CD4-positive, alpha-beta T cell treated with Interleukin-2 at 100 ng/mL for 4 hours (primary cell): ENCODE measurements at regions not wholly inside any gene's neighbourhood (a gene's known extent, or its start where the extent isn't known, plus 50 kb on each side); places are given as distances from the start of the nearest gene placed in this dataset.
"Not testable (repeated sequence)": the region's sequence is repeated elsewhere in the genome, so short reads cannot be mapped to it uniquely, and the experiment has no call there.

Experiments
- DNase-seq: peaks from one replicate; pipeline ENCODE4 v3.0.0-alpha.2; 2020; ENCODE audit warnings: low spot score

DNA sequence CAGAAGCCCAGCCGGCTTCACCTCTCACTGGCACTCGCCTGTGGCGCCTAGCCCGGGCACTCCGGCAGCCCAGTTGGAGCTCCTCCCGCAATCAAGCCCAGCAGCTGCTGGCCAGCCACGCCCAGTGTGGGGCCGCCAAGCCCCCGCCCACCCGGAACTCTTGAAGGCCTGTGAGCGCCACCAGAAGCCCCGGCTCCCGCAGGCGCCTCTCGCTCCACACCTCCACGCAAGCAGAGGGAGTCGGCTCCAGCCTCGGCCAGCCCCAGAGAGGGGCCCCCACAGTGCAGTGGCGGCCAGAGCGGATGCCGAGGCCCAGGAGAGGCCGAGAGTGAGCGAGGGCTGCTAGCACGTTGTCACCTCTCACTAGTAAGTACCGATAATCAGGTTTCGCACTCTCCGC lies 240.7 kb downstream of the TFEC start:
- DNase-seq = no peak

DNA sequence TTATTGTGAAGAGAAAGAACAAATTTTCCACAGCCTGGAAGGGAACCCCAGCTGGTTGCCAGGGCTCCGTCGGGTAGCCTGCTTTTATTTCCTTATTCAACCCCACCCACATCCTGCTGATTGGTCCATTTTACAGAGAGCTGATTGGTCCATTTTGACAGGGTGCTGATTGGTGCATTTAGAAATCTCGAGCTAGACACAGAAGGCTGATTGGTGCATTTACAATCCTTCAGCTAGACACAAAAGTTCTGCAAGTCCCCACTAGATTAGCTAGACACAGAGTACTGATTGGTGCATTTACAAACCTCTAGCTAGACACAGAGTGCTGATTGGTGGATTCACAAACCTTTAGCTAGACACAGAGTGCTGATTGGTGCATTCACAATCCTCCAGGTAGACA lies 241.1 kb downstream of the TFEC start:
- not testable (repeated sequence) for DNase-seq

DNA sequence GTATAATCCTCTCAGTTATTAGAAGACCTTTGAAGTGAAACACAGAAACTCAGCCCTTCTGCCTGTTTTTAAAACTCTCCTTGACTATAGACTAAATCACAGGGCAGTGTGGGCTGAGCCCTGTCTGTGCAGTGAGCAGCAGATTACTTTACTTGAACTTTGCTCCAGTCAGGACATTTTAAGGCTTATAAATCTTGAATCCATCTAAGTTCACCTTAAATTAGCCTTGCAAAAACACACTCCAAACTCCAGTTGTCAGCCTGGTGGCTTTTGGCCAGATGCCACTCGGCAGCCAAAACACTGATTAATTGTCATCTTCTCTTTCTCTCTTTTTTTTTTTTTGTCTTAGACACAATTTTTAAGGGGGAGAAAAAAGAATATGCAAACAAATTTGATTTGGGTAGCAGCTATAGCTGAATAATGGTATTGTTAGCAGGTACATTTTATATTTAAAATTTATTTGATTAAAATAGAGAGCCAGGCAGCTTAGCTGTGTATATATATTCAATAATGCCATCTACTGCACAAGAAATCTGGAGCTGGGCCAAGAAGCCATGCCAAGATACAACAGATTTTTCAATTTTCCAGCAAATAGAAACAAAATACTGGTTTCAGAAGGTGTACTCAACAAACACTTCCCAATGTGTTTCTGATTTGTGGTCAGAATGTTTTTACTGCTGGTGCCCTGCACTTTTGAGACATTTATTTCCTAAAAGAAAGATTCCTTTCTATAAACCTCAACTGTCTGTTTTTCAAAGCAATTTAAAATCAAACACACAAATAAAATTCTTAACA lies 247.7 kb downstream of the TFEC start:
- DNase-seq = no peak

DNA sequence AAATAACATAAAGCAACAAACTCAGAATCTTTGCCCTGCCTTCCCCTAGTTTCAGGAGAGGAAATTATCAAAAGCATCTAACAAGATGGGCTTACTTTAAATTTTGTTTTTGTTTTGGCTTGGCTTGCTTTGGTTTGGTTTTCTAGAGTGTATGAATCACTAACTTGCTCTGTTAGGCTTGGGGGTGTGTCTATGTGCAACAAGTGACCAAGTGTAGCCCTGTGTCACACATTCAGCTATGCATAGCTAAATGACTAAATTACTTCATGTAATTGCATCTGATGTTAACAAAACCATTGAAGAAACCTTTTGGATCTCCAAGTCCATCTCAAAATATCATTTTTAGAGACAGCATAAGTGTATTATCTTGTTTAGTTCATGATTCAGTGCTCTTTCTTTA lies 251.0 kb downstream of the TFEC start:
- no peak for DNase-seq

DNA sequence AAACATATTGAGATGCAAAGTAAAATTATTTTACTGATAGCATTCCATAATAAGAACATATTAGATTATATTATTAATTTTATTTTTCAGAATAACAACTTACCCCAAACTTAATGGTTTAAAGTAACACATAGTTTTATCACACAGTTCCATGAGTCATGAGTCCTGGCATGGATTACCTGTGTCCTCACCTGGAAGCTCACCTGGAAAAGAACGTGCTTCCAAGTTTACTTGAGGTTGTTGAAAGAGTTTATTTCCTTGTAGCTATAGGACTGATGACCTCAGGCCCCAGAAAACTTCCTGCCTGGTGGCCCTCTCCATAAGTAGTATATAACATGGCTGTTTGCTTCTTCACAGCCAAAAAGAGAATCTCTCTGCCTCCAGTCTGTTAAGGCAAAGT lies 254.6 kb downstream of the TFEC start:
- DNase-seq = no peak

DNA sequence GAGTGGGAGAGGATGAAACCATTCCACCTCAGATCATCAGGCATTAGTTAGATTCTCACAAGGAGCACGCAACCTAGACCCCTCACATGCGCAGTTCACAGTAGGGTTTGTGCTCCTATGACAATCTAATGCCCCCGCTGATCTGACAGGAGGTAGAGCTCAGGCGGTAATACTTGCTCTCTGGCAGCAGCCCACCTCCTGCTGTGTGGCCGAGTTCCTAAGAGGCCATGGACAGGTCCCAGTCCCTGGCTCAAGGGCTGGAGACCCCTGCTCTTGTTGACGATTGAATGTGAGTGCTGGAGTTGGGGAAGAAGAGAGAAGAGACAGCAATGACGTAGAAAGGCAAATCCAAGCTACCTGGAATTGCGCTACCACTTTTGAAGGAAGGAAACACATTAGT lies 267.2 kb downstream of the TFEC start:
- DNase-seq = no peak

DNA sequence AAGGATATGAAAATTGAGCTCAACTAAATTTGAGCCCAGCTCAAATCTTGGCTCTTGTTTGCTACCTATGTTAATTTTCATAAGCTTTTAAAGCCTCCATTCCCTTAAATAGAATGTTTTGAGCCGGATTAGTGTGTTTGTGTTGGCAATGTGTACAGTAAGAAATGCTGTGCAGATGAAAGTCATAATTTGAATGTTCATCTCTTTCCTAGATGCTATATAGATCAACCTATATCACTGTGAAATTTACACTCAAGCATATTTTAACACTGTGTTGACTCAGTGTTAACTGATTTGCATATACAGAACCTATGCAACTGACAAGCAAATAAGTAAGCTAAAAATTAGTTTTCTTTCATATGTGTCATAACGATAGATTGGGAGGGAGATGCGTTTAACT lies 272.5 kb downstream of the TFEC start:
- no peak for DNase-seq

DNA sequence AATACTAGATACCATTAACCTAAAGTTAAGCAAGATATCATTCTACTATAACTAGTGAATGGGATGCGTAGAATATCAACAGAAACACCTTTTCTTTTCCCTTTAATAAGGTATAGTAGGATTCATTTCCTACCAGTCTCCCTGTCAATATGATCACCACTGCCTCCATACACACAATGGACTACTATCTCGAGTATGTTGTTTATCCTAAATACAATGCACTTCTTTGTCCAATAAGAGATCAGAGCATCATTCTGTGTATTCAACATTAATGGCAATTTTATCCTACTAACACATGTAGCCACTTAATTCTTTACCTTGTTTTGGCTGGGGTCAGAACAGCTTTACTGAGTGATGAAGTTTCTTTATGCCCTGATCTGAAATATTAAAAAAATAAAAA lies 276.3 kb downstream of the TFEC start:
- DNase-seq = no peak

DNA sequence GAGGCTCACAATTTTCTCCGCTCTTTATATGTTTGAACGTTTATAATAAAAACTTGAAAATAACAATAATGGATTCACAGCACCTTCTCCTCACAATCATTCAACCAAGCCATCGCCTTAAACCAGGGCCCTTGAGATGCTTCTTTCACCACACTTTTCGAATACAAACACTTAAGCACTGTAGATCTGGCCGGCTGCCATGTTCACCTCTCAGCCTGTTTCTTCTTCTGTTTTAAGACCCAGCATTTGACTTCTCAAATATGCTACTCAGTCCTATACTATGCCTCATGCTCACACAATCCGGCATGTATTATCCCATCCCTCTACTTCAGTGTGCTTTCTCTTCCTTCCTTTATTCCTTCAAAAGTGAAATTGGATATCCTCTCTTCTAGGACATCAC lies 280.6 kb downstream of the TFEC start:
- DNase-seq = no peak

DNA sequence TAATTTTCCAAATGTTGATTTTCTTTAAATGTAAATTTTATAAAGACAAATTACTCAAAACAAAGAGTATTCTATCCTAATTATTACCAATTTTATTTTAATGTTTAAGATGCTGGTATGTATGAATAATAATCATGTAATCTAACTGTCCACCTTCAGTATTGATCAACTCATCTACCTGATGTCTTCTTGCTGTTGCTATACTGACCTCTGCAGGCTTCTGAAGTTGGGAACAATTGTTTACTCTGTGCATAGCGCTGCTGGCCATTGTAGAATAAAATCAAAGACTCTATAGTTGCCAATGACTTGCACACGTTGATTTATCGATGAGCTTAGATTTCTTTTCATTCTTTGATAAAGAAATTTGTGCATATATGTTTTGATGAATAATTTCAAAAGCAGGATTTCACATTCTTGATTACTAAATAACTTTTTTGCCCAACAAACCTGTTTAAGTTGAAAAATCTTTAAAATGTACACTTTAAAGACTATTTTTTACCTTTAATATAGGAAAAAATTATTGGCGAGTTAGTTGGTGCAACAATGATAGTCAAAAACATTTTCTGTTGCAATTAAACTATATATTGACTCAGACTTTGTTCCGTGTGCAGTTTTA lies 282.3 kb downstream of the TFEC start:
- peak; percentile 16 for DNase-seq

DNA sequence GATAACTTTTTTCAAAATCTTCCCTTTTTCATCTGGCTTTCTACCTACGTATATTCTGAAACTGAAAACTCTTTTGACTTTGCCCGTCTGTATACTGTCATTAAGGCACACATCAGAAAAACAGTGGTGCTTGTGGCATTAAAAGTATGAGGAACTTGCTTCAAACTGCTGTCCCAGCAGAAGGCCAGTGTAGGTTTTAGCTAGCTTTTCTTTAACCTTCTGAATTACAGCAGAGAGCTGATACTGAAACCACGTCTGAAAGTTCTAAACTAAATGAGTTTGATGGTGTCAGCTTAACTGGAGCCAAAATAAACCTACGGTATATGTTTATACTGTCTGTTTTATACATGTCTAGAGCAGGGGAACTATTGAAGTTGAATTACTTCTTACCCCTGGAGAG lies 283.4 kb downstream of the TFEC start:
- no peak for DNase-seq

DNA sequence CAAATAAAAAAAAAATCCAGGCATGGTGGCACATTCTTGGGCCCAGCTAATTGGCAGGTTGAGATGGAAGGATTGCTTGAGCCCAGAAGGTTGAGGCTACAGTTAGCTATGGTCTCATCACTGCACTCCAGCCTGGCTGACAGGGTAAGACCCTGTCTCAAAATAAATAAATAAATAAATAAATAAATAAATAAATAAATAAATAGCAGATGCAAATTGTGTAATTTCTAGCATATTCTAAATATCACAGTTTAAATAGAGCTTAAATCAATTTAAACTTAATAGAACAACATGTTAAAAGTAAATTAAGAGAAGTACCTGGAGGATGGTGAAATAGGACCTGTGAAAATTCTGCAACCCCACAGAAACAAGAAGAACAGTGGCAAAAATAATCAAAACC lies 290.5 kb downstream of the TFEC start:
- DNase-seq = no peak

DNA sequence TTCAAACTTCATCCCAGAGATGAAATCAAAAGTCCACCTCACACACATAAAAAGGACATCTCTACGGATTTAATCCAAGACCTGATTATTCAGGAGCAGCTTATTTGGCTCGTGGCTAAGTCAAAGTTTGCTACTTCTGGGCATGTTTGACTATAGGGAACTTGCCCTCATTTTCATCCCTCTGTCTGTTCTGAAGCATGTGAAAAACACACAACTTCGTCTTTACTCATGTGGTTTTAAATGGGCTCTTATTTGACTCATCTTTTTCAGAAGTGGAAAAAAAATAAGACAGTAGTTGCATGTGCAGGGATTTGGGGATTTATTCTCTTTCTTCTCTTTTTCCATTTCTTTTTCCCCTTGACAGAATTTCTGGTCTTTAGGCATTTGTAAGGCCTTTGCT lies 295.9 kb downstream of the TFEC start:
- no peak for DNase-seq

DNA sequence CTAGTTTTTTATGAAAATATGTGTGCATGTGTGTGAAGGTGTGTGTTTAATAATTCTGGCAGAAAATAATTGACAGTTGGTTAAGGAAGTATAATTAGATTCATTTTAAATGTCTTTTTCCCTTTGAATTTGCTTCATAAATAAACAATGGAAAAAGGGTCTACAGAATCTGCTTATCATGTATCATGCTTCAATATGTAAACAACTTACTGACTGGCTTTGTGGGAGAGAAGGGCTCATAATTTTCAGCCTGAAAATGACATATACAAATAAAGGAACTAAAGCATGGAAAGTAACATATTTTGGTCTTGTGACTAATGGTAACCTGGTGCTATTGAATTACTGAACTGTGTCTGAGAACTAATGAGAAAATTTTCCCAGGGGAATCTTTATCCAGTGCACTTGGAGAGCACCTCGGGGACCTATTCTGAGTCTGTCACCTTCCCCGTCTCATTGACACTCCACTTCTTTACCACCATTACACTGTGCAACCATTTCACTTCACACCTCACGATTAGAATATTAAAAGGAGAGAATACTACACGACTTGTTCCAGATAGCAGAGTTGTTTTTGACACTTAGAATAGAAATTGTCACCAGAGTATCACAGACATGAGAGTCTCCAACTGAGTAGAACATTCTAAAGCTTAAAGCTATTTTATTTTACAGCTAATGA lies 298.6 kb downstream of the TFEC start:
- DNase-seq = no peak

DNA sequence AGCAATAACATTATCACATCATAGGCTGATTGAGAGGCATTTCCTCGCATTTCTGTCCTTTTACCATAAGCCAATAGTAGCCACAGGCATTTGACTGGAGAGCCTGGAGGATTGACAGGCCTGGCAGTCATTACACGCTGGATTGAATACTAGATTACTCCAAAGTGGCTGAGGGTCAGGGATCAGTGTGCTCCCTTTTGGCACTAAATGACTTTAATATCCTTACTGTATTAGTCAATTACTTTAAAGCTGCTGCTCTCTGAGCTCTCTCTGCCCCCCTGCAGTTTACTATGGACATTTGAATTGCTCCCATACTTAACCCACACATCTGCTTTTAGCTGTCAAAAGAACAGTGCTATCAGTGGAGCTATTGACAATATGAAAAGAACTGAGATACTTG lies 302.0 kb downstream of the TFEC start:
- DNase-seq = no peak

DNA sequence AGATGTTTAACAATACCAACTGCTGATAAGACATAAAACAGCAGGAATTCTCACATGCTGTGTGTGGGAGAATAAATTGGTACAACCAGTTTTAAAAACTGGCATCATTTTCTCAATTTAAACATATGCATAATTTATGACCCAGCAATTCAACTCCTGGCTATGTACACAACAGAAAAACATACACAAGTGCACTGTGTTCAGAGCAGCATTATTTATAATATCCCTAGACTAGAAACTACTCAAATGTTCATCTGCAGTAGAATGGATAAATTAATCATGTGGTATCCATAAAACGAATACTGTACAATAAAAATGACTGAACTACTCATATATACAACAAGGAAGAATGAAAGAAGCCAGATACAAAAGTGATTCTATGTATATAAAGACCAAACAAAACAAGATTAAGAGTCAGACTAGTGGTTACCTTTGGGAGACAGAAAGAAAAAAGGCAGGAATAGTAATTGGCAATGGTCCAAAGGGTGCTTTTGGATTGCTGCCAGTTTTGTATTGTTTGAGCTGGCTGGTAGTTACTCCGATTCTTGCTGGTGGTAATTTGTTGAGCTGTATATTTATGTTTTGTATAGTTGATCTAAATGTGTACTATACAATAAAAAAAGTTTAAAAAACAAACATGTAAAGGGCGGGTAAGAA lies 306.0 kb downstream of the TFEC start:
- no peak for DNase-seq

DNA sequence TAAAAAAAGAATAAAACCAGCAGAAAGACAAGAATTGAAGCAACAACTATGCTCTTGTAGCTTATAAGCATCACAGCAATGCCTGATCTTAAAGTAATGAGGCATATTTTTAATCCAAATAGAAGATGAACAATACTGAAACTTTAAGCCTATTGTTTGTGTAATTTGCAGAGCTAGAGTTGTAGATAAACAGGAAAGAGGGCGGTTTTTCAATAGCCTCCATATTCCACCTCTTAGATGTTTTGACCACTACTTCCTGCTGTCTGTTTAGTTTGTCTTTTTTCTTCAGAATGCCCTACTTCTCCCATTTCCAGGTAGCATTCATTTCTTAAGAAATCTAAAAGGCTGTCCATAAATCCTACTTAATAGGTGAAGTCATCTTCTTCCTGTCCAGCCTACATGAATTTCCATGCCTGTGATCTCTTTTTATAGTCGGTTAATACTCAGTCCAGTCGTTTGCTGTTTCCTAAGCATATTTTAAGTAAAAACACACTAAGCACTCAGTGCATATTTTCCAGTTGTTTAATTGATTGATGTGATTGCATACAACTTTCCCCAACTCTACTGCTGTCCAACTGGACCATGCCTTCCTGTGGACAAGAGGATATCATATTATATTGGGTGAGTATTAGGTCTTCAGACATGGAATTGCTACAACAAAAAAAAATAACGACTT lies 308.1 kb downstream of the TFEC start:
- no peak for DNase-seq

DNA sequence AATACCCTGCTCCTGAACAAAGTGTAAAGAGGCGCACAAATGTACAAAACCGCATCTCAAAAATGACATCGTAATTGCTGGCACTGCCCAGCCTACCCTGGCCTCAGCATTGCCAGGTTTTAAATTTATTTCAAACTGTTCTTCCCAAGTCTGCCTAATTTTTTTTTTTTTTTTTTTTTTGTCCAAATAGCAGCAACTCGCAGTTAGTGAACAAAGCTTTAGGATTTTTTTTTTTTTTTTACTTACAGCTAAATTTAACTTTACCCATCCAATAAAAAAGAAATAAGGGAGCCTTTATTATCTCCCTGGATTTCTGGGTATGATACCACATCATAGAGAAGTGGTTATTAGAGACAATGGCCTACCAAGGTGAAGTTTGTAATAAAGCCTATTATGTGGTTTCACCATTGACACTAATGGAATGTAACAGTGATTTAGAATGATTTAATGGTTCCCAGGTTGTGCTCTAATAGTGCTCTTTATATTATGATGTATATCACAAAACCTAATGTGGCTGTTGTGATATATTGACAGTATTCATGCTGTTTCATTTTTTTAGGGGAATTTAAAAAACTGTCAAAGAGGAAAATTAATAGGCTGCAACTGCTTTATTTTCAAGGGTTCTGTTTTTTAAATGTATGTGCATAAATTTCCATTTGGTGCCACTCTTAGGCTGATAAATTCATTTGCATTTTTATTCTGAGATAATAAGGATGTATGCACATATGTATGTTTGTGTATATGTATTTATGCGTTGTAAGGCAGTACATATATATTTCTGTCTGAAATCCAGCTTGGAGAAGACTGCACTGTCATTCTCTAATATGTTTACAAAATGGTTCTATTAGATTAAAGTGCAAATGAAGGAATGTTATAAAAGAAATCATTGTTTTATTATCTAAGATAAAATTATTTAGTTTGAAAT lies 309.0 kb downstream of the TFEC start:
- no peak for DNase-seq

DNA sequence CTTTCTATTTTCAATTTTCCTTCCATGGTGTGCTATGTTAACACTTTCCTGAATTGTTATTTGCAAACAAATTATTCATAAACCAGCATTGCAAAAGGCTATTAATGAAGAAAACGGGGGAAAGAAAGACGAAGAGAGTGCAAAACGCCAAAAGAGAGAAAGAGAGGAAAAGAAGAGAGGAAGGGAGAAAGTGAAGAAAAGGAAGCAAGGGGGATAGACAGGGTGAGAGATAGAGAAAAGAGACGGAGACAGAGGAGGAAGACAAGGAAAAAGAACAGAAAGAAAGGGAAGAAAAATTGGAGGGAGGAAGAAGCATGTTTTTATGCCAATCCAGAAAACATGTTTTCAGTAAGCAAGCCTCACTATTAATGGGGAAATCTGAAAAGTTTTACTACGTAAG lies 310.6 kb downstream of the TFEC start:
- DNase-seq = no peak

DNA sequence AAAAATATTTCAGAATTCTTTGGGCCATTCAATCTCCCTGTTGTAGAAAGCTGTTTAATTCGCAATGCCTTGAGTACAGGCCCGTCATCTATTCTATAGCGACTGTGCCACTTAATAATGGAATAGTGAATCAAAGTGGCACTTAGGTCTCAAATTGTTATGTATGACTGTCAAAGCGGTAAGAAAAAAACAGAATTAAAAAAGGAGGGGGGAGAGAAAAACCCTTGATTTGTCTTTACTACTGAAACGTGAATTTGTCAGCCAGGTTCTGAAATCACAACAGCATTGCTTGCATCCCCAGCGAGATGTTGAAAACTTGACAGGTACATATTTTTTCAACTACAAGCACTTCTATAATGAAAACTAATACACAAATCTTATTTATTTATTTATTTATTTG lies 320.9 kb downstream of the TFEC start:
- no peak for DNase-seq

DNA sequence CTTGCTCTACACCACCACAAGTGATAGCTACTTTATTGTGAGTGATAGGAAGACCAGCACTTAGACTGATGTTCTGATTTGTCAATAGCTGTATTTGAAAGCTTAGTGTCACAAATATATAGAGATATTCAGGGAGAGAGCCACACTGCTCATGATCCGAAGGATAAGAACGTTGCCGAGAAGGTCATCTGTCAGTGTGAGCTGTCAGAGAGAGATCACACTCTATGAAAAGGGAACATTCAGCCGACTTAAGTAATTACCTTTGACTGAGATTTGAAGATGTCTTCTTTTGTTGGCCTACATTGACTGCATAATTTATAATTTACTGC lies 322.6 kb downstream of the TFEC start:
- no peak for DNase-seq
